ENCODE measurements at regions not wholly inside any gene's neighbourhood (a gene's known extent, or its start where the extent isn't known, plus 50 kb on each side); places are given as distances from the start of the nearest gene placed in this dataset.

DNA sequence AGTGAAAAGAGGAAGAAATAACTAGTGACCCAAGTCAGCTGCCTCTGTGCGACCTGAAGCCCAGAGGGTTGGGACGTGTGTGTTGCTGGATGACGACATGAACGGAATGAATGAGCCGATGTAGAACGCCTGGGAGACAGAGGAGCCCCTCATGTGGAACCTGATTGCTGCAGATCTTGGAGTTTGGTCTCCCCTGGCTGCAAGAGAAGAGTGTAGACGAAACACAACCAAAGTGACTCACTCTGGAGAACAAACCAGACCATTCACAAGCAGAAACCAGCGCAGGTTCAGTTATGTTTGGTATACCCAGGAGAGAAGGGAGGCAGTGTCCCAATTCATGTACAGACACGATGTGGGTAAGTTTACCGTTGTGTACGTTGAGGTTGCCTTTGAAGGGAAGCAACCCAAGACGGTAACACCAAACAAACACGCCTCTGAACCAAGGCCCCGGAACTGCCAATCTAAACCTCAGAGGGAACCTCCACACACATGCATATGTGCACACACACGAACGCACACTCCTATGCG, 265.9 kb downstream of the BMP7 start:
- DNase-seq, result no peak
- intact Hi-C loops (cut with micrococcal nuclease), result no loop called here
- ATAC-seq, result no peak

DNA sequence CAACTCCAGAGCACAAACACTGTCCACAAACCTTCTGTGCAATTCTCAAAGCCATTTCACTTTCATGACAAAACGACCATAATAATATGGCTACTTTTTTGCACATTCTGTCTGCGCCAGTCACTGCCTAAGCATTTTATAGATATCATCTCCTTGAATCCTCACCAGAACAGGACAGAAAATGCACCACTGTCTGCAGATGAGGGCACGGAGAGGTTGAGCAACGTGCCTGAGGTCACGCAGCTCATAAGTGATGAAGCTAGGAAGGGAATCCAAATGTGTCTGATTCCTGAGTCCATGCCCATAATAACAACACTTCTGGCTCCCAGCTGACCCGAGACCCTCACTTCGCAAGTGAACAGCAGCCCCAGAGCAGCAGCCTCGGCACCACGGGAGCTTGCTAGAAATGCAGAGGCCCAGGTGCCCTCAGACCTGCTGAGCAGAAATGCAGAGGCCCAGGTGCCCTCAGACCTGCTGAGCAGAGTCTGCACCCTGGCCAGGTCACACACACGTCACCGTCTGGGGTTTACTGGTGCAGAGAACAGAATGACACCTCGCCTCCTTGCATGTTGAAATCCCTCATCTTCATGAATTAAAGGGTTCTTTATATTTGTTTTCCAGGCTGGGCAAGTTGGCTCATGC, 265.2 kb downstream of the BMP7 start:
- no peak for ATAC-seq

DNA sequence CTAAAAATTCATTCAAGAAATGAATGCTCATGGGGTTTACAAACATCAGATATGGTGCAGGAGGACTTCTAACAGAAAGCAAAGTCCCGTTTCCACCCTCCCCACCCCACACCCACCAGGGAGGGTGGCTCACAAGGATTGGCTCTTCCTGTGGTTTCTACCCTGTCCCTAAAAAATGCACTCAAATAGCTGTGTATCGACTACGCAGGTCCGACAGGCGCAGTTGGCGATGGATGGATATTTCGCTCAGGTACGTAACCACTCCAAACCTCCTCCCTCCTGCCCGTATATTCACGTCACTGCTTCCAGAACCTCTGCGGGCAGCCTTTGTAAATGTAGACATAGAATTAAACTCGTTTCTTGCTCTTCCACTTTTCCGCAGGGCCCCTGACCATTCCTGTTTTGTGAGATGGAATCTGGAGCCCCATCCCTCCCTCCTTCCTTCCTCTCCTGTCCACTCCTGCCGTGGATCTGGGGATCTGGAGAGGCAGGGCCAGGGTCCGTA, 264.3 kb downstream of the BMP7 start:
- no peak for ATAC-seq
- intact Hi-C loops (cut with micrococcal nuclease), result no loop called here
- no peak for DNase-seq

More for the DNA sequence above, 265.2 kb downstream of the BMP7 start:
- DNase-seq, result no peak
- intact Hi-C loops (cut with micrococcal nuclease), result no loop called here

DNA sequence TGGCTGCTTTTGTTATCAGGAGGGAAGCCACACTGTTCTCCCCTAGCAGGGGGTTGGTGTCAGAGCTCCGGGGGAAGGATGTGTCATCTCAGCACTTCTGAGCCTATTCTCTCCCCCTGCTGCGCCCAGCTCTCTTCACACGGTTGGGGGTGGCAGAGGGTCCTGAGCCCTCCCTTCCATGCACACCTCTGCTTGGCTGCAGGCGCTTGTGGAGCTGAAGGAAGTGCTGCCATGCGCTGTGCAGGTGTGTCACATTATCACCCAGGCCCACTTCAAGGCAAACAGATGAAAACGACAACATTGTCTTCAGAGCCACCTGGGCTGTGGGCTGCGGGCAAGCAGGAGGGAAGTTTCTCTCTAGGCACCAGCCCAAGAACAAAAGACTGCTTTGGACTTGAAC, 263.4 kb downstream of the BMP7 start:
- no peak for ATAC-seq
- intact Hi-C loops (cut with micrococcal nuclease), result no loop called here
- DNase-seq, result no peak

DNA sequence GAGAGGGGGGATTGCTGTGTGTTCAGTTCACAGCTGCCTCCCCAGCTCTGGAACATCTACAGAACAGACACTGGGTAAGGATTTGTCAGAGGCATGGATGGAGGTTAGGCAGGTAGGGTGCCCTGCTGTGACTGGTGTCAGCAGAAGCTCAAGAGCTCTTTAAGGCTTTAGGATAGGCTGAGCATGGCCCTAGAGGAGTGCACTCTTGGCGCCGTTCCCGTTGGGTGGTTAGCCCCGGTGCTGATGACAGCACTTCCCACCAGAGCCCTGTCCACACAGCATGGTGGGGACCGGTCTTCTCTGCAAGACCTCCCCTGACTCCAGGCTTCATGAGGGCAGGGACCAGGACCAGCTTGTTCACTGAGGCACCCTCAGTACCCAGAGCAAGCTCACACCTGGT, 262.0 kb downstream of the BMP7 start:
- intact Hi-C loops (cut with micrococcal nuclease), result no loop called here
- DNase-seq, result no peak
- ATAC-seq, result no peak

DNA sequence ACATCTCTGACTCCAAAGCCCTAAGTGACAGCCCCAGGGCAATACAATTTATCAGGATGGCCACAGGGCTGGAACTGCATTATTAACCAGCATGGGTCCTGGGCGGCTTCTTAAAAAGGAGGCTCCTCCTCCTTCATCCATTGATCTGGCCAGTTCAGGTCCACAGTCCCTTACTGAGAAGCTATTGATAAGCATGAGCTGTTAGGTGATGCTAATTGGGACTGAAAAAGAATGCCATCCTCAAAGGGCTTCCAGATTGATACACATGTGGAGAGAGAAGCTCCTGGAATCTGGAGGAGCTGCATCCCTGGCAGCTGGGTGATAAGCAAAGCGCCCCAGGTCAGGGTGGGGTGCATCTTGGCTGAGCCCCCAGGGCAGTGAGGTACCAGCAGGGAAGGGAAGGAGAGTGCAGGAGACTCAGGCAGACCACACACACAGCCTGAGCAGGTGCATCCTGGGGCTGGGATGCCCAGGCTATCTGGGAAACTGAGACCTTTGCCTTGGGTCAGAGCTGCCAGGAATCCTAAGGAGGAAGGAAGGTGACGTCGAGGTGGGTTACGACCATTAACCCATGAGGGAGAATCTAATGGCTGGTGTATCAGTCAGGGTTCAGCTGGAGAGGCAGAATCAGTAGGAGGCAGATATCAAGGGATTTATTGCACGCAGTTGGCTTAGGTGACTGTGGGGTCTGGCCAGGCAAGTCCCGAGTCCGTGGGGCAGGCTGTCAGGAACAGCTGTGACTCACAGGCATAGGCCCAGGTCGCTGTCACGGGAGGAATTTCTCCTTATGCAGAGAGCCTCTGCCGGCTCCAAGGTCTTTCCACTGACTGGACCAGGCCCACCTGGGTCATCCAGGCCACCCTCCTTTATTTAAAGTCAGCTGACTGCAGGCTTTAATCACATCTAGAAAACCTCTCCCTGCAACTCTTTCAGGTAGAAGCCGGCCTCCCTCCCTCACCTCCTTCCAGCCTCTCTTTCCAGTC, 261.2 kb downstream of the BMP7 start:
- intact Hi-C loops (cut with micrococcal nuclease), result no loop called here
- ATAC-seq, result no peak
- DNase-seq, result no peak

DNA sequence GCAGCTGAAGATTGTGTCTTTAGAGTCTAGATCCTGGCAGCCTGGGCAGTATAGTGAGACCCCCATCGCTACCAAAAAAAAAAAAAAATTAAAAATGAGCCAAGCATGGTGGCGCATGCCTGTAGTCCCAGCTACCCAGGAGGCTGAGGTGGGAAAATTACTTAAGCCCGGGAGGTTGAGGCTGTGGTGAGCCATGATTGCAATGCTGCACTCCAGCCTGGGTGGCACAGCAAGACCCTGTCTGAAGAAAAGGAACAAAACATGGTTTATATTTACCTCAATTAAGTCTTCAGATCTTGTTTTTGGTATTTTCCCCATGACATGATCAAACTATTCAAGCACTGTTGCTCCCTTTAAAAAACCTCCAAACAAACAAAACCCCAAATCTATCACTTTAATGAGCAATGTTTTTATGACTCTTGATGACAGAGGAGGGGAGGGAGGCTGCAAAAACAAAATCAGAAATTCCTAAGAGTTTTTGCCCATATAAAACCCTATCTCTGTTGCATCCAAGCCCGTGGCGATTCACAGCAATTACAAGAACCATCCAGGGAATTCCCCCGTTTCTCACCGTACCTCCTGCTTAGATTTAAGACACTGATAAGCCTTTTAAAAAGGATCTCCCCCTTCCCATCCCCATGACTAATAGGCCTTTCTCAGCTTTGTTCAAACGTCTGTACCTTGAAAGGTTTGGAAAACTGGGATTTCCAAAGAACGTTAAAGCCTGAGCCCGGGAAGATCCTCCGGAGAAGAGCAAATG, 259.9 kb downstream of the BMP7 start:
- intact Hi-C loops (cut with micrococcal nuclease), result no loop called here
- no peak for ATAC-seq

DNA sequence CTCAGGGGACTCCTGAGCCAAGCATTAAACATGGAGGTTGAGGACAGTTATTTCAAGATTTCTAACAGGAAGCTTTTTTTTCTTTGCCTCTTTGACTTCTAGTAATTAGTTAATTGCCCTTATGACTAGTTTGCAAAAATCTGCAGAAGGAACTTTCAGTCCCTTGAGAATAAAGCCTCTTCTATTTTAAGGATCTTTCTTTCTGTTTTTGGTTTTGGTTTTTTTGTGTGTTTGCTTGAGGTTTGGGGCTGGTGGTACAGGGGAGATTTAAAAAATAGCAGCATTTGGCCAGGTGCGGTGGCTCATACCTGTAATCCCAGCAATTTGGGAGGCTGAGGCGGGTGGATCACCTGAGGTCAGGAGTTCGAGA, 259.3 kb downstream of the BMP7 start:
- intact Hi-C loops (cut with micrococcal nuclease), result no loop called here
- ATAC-seq, result no peak

More for the DNA sequence above, 259.9 kb downstream of the BMP7 start:
- no peak for DNase-seq

DNA sequence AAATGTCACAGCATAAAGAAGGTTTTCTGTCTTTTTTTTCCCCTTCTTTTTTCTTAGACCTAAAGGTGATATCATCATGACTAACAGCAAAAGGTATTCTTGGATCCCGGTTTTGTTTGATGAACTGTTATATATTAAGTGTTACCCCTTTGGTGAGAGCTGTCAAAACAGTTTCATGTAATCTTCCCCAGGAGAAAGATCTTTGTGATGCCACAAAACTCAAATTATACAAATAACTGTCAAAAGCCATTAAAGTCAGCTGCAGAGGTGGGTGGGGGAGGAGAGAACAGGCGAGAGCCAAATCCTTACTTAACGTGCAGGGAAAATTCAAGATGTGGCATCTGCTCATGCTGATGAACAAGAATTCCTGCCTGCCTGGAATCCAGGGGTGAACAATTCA, 258.2 kb downstream of the BMP7 start:
- no peak for DNase-seq
- intact Hi-C loops (cut with micrococcal nuclease), result no loop called here
- no peak for ATAC-seq

More for the DNA sequence above, 259.3 kb downstream of the BMP7 start:
- DNase-seq, result no peak

DNA sequence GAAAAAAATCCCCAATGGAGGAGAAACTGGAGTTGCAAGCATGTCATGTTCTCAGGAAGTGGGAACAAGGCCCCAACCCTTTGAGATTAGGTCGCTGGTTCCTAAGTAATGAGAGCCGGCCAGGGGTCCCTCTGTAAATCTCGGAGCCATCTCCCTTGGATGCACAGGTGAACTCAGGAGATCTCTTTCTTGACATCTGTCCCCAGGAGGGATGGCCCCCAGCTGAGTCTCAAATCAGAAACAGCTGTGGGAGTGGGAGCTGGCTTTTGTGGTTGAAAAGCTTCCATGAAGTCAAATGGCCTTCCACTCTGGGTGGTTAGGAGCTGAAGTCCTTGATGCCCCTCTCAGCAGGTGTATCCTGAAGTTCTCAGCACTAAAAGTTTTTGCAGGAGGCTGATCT, 257.1 kb downstream of the BMP7 start:
- intact Hi-C loops (cut with micrococcal nuclease), result no loop called here
- ATAC-seq, result no peak
- no peak for DNase-seq

DNA sequence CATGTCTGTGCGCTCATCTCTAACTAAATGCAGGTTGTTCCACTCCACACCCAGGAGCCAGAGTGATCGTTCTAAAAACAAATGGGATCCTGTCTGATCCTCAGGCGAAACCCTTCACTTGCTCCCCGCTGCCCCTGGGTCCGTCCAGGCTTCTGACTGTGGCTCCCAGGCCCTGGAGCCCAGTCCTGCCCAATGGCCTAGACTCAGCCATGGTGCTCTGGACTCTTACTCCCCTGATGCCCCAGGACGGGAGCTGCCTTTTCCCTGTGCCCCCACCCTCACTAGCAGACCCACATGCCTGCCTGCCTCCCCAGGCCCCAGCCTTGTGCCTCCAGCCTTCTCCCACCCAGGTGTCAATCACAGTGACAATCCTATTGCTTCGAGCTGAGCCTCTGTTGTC, 256.7 kb downstream of the BMP7 start:
- no peak for ATAC-seq

DNA sequence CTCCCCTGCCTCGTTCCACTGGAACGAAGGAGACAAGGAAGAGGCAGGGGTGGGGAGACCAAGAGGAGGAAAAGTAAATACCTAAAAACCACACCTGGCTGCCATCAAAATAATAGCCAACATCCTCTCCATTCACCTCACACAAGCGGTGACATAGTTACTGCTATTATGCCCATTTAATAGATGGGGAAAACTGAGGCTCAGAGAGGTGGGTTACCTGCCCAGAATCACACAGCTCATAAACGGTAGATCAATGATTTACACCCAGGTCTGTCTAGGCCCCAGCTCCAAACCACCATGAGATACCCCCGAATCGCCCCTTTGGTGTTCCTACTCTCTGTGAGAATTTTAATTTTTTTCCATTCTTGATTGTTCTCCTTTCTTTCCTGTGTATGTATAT, 253.8 kb downstream of the BMP7 start:
- DNase-seq (no peak), ATAC-seq (no peak)
- intact Hi-C loops (cut with micrococcal nuclease), result no loop called here

More for the DNA sequence above, 256.7 kb downstream of the BMP7 start:
- intact Hi-C loops (cut with micrococcal nuclease), result no loop called here
- no peak for DNase-seq

DNA sequence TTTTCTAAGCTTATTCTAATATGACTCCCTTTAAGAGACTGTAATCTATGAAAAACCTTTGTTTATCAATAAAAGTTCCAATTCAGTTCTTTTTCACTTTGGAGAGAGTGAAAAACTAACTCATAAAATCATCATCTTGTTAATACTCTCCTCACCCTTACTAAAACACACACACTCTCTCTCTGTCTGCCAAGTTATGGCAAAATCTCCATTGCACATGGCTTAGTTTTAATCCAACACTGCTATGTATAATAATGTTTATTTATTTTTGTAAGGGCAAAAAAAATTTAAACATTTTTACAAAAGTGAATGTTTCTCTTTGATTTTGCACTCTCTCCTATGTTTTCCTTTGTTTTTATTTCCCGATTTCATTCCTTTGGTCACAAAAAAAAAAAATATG, 253.2 kb downstream of the BMP7 start:
- DNase-seq (no peak), ATAC-seq (no peak)
- intact Hi-C loops (cut with micrococcal nuclease), result no loop called here

DNA sequence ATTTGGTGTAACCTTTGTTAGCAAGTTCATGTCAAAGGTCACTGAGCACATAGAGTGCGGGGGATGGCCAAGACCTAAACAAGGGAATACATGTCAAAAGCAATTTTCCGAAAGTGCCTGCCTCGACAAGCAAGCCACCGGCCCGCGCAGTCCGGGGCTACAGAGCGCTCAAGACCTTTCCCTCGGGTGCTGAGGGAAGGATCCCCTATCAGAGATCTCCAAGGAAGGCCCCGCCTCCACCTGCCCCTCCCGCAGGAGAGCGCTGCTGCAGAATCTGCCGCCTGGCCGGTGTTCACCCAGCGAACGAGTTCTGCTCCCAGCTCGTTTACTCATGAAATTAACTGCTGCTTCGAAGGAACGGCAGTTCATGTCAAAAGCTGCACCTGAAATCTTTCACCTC, 252.7 kb downstream of the BMP7 start:
- DNase-seq (no peak), ATAC-seq (no peak)
- intact Hi-C loops (cut with micrococcal nuclease), result no loop called here

DNA sequence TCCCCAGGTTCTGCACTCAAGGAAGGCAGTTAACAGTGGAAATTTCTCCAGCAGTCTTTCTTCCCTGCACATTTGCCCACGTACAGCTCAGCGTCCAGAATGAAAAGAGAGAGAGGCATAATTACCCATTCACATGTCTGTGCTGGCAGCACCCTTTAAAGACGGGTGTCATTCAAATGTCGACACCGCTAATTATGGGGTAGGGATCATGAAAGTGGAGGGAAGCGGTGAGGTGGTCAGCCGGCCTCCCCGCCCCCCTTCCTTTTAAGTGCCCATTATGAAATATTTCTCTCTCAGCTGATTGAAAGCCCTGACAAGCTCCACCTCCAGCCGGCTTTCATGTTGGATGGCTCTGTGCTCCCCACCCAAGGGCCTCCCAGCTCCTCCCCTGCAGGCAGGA, 246.1 kb downstream of the BMP7 start:
- no peak for DNase-seq
- intact Hi-C loops (cut with micrococcal nuclease), result no loop called here
- ATAC-seq, result no peak

DNA sequence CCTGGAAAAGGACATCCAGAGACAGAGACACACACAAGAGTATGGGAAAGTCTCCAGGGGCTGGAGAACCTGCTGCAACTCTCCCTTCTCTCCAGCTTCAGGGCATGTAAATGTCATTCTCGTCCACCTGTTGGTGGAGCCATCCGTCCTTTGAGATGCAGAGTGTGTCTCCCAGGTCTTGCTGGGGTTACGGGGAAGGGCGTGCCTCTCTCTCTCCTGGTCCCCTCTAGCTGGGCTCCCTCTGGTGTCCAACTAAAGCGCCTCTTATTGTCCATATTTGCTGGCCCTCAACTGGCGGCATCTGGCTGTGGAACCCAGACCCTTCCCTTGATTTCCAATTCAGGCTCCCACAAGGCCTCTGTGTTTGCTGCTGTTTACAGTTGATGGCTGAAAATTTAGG, 244.1 kb downstream of the BMP7 start:
- DNase-seq (no peak), ATAC-seq (no peak)
- intact Hi-C loops (cut with micrococcal nuclease), result no loop called here

DNA sequence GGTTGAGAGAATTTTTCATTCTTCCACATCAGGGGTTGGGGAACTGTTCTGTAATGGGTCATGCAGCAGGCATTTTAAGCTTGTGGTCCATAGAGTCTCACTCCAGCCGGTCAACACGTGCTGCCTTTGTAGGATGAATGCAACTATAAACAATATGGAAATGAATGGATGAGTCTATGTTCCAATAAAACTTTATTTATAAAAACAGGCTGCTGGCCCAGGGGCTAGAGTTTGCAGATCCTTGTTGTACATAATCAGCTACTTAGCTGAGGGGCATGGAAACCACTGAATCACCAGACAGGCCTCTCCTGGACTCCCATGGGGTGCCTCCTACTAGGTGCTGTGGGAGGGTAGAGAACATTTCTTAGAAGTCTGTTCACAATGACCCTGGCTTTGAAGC, 243.4 kb downstream of the BMP7 start:
- DNase-seq (no peak), ATAC-seq (no peak)
- intact Hi-C loops (cut with micrococcal nuclease), result no loop called here

DNA sequence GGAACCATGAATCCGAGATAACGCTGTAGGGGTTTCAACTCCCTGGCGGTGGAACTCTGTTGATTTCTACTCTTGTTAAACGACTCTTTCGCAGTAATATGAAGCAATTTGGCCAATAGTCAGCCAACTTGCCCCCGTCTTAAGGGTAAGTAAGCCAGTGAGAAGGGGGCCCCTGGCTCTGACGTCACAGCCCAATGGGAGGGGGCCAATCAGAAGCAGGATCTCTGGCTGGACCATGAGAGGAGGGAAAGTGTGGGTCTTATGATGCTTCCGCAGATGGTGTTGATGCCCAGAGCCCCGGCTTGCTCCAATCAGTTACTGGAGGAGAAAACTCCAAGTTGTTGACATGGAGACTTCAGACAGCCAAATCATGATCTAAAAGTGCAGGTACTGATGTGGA, 242.4 kb downstream of the BMP7 start:
- DNase-seq (no peak), ATAC-seq (no peak)
- intact Hi-C loops (cut with micrococcal nuclease), result no loop called here

DNA sequence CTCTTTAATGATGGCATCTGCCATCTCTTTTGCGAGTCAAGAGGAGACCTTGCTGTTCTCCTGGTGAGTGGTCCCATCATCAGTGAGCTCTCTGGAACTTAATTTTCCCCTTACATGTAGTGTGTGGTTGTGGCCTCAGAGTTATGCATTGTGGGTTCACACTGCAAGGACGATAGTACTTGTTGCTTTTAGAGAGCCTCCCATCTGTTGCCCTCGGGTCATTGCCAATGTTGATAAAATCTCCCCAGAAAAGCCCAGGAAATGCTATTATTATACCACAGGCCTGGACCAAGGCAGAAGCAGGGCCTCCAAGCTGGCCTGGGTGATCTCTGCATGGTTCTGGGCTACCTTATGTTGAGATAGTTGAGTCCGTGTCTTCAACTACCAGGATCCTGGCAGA, 241.6 kb downstream of the BMP7 start:
- intact Hi-C loops (cut with micrococcal nuclease), result no loop called here
- ATAC-seq (no peak), DNase-seq (no peak)

DNA sequence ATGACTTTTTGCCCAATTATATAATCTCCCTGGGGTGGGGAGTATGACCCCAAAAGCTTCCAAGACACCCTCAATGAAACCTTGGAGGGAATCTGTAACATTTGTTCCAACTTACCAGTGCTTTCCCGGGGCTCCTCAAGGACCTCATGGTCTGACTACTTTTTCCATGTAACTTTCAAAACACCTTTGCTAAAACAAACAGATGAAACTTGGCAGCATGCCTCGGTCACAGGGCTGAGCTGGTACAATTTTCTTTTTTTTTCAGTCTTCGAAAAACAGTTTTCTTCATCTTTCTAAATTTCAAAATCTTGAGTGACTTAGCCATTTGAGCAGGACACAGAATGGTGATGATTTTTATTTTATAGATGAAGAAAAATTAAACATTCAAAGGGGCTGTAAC, 241.2 kb downstream of the BMP7 start:
- DNase-seq (no peak), ATAC-seq (no peak)
- intact Hi-C loops (cut with micrococcal nuclease), result no loop called here

All from left ventricle myocardium superior (tissue), 1 donor.